K562 (cell line): ENCODE measurements at regions not wholly inside any gene's neighbourhood (a gene's known extent, or its start where the extent isn't known, plus 50 kb on each side); places are given as distances from the start of the nearest gene placed in this dataset.

Source experiments
- DACH1 ChIP-seq: fragments of 450-650 bp; IDR thresholded peaks from 2 replicates; pipeline ENCODE4 v1.6.1; 2018; ENCODE audit not compliant: partially characterized antibody
- POLR2AphosphoS5 ChIP-seq: IDR thresholded peaks from 2 replicates; pipeline ENCODE4 v1.6.1; 2011; ENCODE audit warnings: mild to moderate bottlenecking, low read depth, low read length, moderate library complexity; ENCODE audit not compliant: control insufficient read depth, insufficient read depth
- SIN3A ChIP-seq, 2 experiments: fragments of 150-350 bp in 1 of 2; IDR thresholded peaks; 2 replicates each; pipeline ENCODE4 v1.6.1; 2011 to 2016; ENCODE audit warnings: borderline replicate concordance in 2 of 2, low read depth in 2 of 2, low read length in 2 of 2, mild to moderate bottlenecking in 2 of 2, moderate library complexity in 2 of 2; ENCODE audit not compliant: control insufficient read depth in 1 of 2
- SP2 ChIP-seq: IDR thresholded peaks from 2 replicates; pipeline ENCODE4 v1.6.1; 2011; ENCODE audit warnings: mild to moderate bottlenecking, low read depth, low read length, moderate library complexity; ENCODE audit not compliant: poor library complexity, severe bottlenecking; ENCODE audit errors: extremely low read depth
- TCF3 ChIP-seq: sonication (generic); formaldehyde crosslinking; IDR thresholded peaks from 2 replicates; pipeline ENCODE4 v1.4.0; 2020; ENCODE audit warnings: mild to moderate bottlenecking, missing genetic modification reagents
- ZNF324 ChIP-seq: fragments of 250-450 bp; sonication (Bioruptor Pico); IDR thresholded peaks from 2 replicates; pipeline ENCODE4 v1.4.0; 2020; ENCODE audit warnings: mild to moderate bottlenecking
- TF ChIP-seq, protein P1 (sequence below): sonication (generic); formaldehyde crosslinking; IDR thresholded peaks from 2 replicates; pipeline ENCODE4 v1.8.1; 2022; ENCODE audit warnings: missing genetic modification reagents
- TF ChIP-seq, protein P2 (sequence below), 3 experiments: IDR thresholded peaks in 2 of 3; conservative IDR thresholded peaks in 1 of 3; 2 replicates each; pipeline ENCODE4 v1.5.1; 2011 to 2012; ENCODE audit warnings: low read length in 3 of 3, mild to moderate bottlenecking in 3 of 3, control low read depth in 2 of 3, improper control_type of control experiment in 1 of 3, inconsistent platforms in 1 of 3, low read depth in 1 of 3, mixed read lengths in 1 of 3, moderate library complexity in 1 of 3; ENCODE audit not compliant: insufficient read depth in 2 of 3

DNA sequence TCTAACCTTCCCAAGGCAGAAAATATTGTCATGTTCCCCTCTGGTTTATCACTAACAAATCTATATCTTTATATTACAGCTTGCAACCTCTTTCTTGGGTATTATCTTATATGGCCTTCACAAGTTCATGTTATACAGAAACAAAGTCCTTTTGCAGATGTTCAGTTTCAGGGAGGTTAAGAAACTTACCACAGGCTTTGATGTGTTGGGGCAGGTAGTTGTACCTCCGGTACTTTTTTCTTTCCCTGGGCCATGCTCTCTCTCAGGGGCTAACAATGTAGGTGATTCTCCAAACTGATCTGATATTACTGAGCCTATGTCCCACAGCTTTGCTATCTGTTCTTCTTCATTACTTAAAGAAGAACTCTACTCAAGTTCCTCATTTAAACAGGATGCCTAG, 548.9 kb upstream of the SYT4 start:
- TF ChIP-seq, protein P1, sequence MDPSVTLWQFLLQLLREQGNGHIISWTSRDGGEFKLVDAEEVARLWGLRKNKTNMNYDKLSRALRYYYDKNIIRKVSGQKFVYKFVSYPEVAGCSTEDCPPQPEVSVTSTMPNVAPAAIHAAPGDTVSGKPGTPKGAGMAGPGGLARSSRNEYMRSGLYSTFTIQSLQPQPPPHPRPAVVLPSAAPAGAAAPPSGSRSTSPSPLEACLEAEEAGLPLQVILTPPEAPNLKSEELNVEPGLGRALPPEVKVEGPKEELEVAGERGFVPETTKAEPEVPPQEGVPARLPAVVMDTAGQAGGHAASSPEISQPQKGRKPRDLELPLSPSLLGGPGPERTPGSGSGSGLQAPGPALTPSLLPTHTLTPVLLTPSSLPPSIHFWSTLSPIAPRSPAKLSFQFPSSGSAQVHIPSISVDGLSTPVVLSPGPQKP (CRISPR knock-in tag): no peak
- TF ChIP-seq POLR2AphosphoS5 (no peak), ZNF324 (CRISPR knock-in tag) (no peak), TCF3 (no peak), SP2 (no peak), SIN3A (IDR thresholded peaks at IDR 0.05; ENCODE audit: borderline replicate concordance in 2 of 2, control insufficient read depth in 1 of 2, low read depth in 2 of 2, low read length in 2 of 2) (no peak), DACH1 (no peak)
- TF ChIP-seq, protein P2, sequence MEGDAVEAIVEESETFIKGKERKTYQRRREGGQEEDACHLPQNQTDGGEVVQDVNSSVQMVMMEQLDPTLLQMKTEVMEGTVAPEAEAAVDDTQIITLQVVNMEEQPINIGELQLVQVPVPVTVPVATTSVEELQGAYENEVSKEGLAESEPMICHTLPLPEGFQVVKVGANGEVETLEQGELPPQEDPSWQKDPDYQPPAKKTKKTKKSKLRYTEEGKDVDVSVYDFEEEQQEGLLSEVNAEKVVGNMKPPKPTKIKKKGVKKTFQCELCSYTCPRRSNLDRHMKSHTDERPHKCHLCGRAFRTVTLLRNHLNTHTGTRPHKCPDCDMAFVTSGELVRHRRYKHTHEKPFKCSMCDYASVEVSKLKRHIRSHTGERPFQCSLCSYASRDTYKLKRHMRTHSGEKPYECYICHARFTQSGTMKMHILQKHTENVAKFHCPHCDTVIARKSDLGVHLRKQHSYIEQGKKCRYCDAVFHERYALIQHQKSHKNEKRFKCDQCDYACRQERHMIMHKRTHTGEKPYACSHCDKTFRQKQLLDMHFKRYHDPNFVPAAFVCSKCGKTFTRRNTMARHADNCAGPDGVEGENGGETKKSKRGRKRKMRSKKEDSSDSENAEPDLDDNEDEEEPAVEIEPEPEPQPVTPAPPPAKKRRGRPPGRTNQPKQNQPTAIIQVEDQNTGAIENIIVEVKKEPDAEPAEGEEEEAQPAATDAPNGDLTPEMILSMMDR (IDR thresholded peaks at IDR 0.05 in 2 of 3, conservative IDR thresholded peaks at IDR 0.05 in 1 of 3; ENCODE audit: insufficient read depth in 2 of 3, low read depth in 1 of 3, low read length in 3 of 3): no peak
